WTC11 (cell line): ENCODE measurements at regions not wholly inside any gene's neighbourhood (a gene's known extent, or its start where the extent isn't known, plus 50 kb on each side); places are given as distances from the start of the nearest gene placed in this dataset.

Source experiments
- ATAC-seq: fragments of 200-7000 bp; cut with Tn5 transposase; 2 replicates; pipeline ENCODE4 v1.10.0; 2021; ENCODE audit warnings: mild to moderate bottlenecking, moderate library complexity
- CTCF ChIA-PET: fragments of 300-600 bp; sonication (Branson Sonifier 250); formaldehyde crosslinking; loops from one replicate; lab custom pipeline; 2021; ENCODE audit warnings: antibody characterized with exemption; lab: Charles Lee
- POLR2A ChIA-PET: fragments of 350-600 bp; sonication (Branson Sonifier 250); formaldehyde crosslinking; loops from one replicate; lab custom pipeline; 2021; ENCODE audit warnings: antibody characterized with exemption; lab: Charles Lee
- DNase-seq: peaks from one replicate; pipeline ENCODE4 v3.0.0; 2021; ENCODE audit warnings: low spot score
- H3K27ac Mint-ChIP-seq: 2 replicates; pipeline ENCODE4 v1.8.0; 2021; ENCODE audit warnings: mixed read lengths
- H3K27me3 Mint-ChIP-seq: 2 replicates; pipeline ENCODE4 v1.8.0; 2021; ENCODE audit warnings: low read depth, mild to moderate bottlenecking, moderate library complexity, mixed read lengths
- H3K36me3 Mint-ChIP-seq: 2 replicates; pipeline ENCODE4 v1.8.0; 2021; ENCODE audit warnings: mixed read lengths
- H3K4me1 Mint-ChIP-seq: 2 replicates; pipeline ENCODE4 v1.8.0; 2022; ENCODE audit warnings: mixed read lengths
- H3K4me3 Mint-ChIP-seq: 2 replicates; pipeline ENCODE4 v1.8.0; 2021; ENCODE audit warnings: mild to moderate bottlenecking, moderate library complexity, mixed read lengths
- H3K9me3 Mint-ChIP-seq: 2 replicates; pipeline ENCODE4 v1.8.0; 2021; ENCODE audit warnings: mixed read lengths
- CDX4 ChIP-seq: fragments of 250-450 bp; sonication (Bioruptor Pico); IDR thresholded peaks from 2 replicates; pipeline ENCODE4 v1.9.0; 2021; ENCODE audit warnings: moderate library complexity, mild to moderate bottlenecking, inconsistent platforms, borderline replicate concordance
- ELF4 ChIP-seq: sonication (generic); formaldehyde crosslinking; IDR thresholded peaks from 2 replicates; pipeline ENCODE4 v1.8.1; 2022; ENCODE audit warnings: low read depth, mild to moderate bottlenecking, moderate library complexity, missing genetic modification reagents
- ETV6 ChIP-seq: sonication (generic); formaldehyde crosslinking; IDR thresholded peaks from 2 replicates; pipeline ENCODE4 v1.8.1; 2022; ENCODE audit warnings: mild to moderate bottlenecking, missing genetic modification reagents
- FOXP1 ChIP-seq: sonication (generic); formaldehyde crosslinking; IDR thresholded peaks from 2 replicates; pipeline ENCODE4 v1.8.0; 2022; ENCODE audit warnings: missing genetic modification reagents, mild to moderate bottlenecking, moderate library complexity, borderline replicate concordance
- HMGA2 ChIP-seq: fragments of 250-450 bp; sonication (Bioruptor Pico); IDR thresholded peaks from 2 replicates; pipeline ENCODE4 v1.4.0; 2021; ENCODE audit warnings: mild to moderate bottlenecking, moderate library complexity
- IRF2 ChIP-seq: sonication (generic); formaldehyde crosslinking; IDR thresholded peaks from 2 replicates; pipeline ENCODE4 v1.8.0; 2022; ENCODE audit warnings: low read depth, missing genetic modification reagents, borderline replicate concordance
- JAZF1 ChIP-seq: fragments of 250-450 bp; sonication (Bioruptor Pico); IDR thresholded peaks from 2 replicates; pipeline ENCODE4 v1.9.0; 2021; ENCODE audit warnings: moderate library complexity, mild to moderate bottlenecking, inconsistent platforms
- KAT7 ChIP-seq: sonication (generic); formaldehyde crosslinking; IDR thresholded peaks from 2 replicates; pipeline ENCODE4 v1.8.1; 2023; ENCODE audit warnings: missing genetic modification reagents, mild to moderate bottlenecking, borderline replicate concordance
- MXD4 ChIP-seq: fragments of 250-450 bp; sonication (Bioruptor Pico); IDR thresholded peaks from 2 replicates; pipeline ENCODE4 v1.8.0; 2021; ENCODE audit warnings: mild to moderate bottlenecking, moderate library complexity, borderline replicate concordance
- NR3C1 ChIP-seq: sonication (generic); formaldehyde crosslinking; conservative IDR thresholded peaks from 2 replicates; pipeline ENCODE4 v1.8.1; 2023; ENCODE audit warnings: low read depth, mild to moderate bottlenecking, missing genetic modification reagents
- SP1 ChIP-seq: sonication (generic); formaldehyde crosslinking; conservative IDR thresholded peaks from 2 replicates; pipeline ENCODE4 v1.8.1; 2022; ENCODE audit warnings: missing genetic modification reagents
- TEAD4 ChIP-seq: sonication (generic); formaldehyde crosslinking; IDR thresholded peaks from 2 replicates; pipeline ENCODE4 v1.8.0; 2022; ENCODE audit warnings: mild to moderate bottlenecking, missing genetic modification reagents
- USF2 ChIP-seq: sonication (generic); formaldehyde crosslinking; IDR thresholded peaks from 2 replicates; pipeline ENCODE4 v1.8.1; 2023; ENCODE audit warnings: mild to moderate bottlenecking, missing genetic modification reagents, moderate library complexity
- ZMAT4 ChIP-seq: fragments of 250-450 bp; sonication (Bioruptor Pico); IDR thresholded peaks from 2 replicates; pipeline ENCODE4 v1.9.0; 2021; ENCODE audit warnings: mild to moderate bottlenecking
- ZNF138 ChIP-seq: sonication (generic); formaldehyde crosslinking; conservative IDR thresholded peaks from 2 replicates; pipeline ENCODE4 v1.8.1; 2022; ENCODE audit warnings: mild to moderate bottlenecking, moderate library complexity, missing genetic modification reagents
- ZNF232 ChIP-seq: sonication (generic); formaldehyde crosslinking; IDR thresholded peaks from 2 replicates; pipeline ENCODE4 v1.8.0; 2022; ENCODE audit warnings: mild to moderate bottlenecking, missing genetic modification reagents
- ZNF263 ChIP-seq: sonication (generic); formaldehyde crosslinking; IDR thresholded peaks from 2 replicates; pipeline ENCODE4 v1.8.1; 2022; ENCODE audit warnings: low read depth, mild to moderate bottlenecking, moderate library complexity, missing genetic modification reagents
- ZNF396 ChIP-seq: fragments of 250-450 bp; sonication (Bioruptor Pico); IDR thresholded peaks from 2 replicates; pipeline ENCODE4 v1.8.0; 2021; ENCODE audit warnings: mild to moderate bottlenecking, moderate library complexity, borderline replicate concordance
- ZNF512 ChIP-seq: sonication (generic); formaldehyde crosslinking; IDR thresholded peaks from 2 replicates; pipeline ENCODE4 v1.8.1; 2022; ENCODE audit warnings: missing genetic modification reagents, borderline replicate concordance
- TF ChIP-seq, protein P1 (sequence below): sonication (generic); formaldehyde crosslinking; IDR thresholded peaks from 2 replicates; pipeline ENCODE4 v1.8.1; 2023; ENCODE audit warnings: mild to moderate bottlenecking, moderate library complexity, missing genetic modification reagents
- TF ChIP-seq, protein P2 (sequence below): sonication (generic); formaldehyde crosslinking; IDR thresholded peaks from 2 replicates; pipeline ENCODE4 v1.8.0; 2022; ENCODE audit warnings: mild to moderate bottlenecking, missing genetic modification reagents
- TF ChIP-seq, protein P3 (sequence below): sonication (generic); formaldehyde crosslinking; conservative IDR thresholded peaks from 2 replicates; pipeline ENCODE4 v1.8.1; 2023; ENCODE audit warnings: mild to moderate bottlenecking, low read depth, missing genetic modification reagents, moderate library complexity

GRCh38 chr5:119895066-119895465, 265.7 kb downstream of the FAM170A start:
- Mint-ChIP-seq H3K4me3 (no peak overlapping the region), H3K36me3 (no peaks in the 10 kb centered on the region), H3K27me3 (no peaks in the 10 kb centered on the region), H3K27ac (no peak overlapping the region), H3K4me1 (no peaks in the 10 kb centered on the region), H3K9me3 (peaks cover 3% of the 10 kb centered on the region; the same call in 1 of the 2 replicates)
- TF ChIP-seq, protein P1, sequence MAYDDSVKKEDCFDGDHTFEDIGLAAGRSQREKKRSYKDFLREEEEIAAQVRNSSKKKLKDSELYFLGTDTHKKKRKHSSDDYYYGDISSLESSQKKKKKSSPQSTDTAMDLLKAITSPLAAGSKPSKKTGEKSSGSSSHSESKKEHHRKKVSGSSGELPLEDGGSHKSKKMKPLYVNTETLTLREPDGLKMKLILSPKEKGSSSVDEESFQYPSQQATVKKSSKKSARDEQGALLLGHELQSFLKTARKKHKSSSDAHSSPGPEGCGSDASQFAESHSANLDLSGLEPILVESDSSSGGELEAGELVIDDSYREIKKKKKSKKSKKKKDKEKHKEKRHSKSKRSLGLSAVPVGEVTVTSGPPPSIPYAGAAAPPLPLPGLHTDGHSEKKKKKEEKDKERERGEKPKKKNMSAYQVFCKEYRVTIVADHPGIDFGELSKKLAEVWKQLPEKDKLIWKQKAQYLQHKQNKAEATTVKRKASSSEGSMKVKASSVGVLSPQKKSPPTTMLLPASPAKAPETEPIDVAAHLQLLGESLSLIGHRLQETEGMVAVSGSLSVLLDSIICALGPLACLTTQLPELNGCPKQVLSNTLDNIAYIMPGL = no peak
- no peak for TF ChIP-seq CDX4 (CRISPR knock-in tag)
- TF ChIP-seq, protein P2, sequence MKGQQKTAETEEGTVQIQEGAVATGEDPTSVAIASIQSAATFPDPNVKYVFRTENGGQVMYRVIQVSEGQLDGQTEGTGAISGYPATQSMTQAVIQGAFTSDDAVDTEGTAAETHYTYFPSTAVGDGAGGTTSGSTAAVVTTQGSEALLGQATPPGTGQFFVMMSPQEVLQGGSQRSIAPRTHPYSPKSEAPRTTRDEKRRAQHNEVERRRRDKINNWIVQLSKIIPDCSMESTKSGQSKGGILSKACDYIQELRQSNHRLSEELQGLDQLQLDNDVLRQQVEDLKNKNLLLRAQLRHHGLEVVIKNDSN = no peak
- no peak for TF ChIP-seq MXD4 (CRISPR knock-in tag)
- no peak for TF ChIP-seq IRF2 (CRISPR knock-in tag)
- TF ChIP-seq HMGA2 = no peak
- no peak for TF ChIP-seq JAZF1 (CRISPR knock-in tag)
- ChIA-PET POLR2A (no interaction called here), CTCF (no interaction called here)
- ATAC-seq = no peak
- no peak for DNase-seq

- ATAC-seq = no peak
- H3K4me1 Mint-ChIP-seq = no peaks in the 10 kb centered on the region
- TF ChIP-seq ZNF396 (CRISPR knock-in tag) = no peak
- TF ChIP-seq ELF4 (CRISPR knock-in tag) = no peak
- TF ChIP-seq TEAD4 (CRISPR knock-in tag) = no peak
- no peak for TF ChIP-seq ETV6 (CRISPR knock-in tag)
- TF ChIP-seq ZNF263 = no peak
- TF ChIP-seq KAT7 = no peak
- TF ChIP-seq USF2 (CRISPR knock-in tag) = no peak
- TF ChIP-seq, protein P3, sequence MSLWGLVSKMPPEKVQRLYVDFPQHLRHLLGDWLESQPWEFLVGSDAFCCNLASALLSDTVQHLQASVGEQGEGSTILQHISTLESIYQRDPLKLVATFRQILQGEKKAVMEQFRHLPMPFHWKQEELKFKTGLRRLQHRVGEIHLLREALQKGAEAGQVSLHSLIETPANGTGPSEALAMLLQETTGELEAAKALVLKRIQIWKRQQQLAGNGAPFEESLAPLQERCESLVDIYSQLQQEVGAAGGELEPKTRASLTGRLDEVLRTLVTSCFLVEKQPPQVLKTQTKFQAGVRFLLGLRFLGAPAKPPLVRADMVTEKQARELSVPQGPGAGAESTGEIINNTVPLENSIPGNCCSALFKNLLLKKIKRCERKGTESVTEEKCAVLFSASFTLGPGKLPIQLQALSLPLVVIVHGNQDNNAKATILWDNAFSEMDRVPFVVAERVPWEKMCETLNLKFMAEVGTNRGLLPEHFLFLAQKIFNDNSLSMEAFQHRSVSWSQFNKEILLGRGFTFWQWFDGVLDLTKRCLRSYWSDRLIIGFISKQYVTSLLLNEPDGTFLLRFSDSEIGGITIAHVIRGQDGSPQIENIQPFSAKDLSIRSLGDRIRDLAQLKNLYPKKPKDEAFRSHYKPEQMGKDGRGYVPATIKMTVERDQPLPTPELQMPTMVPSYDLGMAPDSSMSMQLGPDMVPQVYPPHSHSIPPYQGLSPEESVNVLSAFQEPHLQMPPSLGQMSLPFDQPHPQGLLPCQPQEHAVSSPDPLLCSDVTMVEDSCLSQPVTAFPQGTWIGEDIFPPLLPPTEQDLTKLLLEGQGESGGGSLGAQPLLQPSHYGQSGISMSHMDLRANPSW (CRISPR knock-in tag) = no peak
- TF ChIP-seq ZNF138 (CRISPR knock-in tag) = no peak
- no peak for TF ChIP-seq ZNF512 (CRISPR knock-in tag)
- TF ChIP-seq SP1 (CRISPR knock-in tag) = no peak
- TF ChIP-seq MXD4 (CRISPR knock-in tag) = no peak
- no peak for TF ChIP-seq FOXP1 (CRISPR knock-in tag)
- no peak for TF ChIP-seq ZMAT4 (CRISPR knock-in tag)
- TF ChIP-seq NR3C1 (CRISPR knock-in tag) = no peak
- TF ChIP-seq ZNF232 (CRISPR knock-in tag) = no peak
- no peak for DNase-seq
- no peaks in the 10 kb centered on the region for H3K27me3 Mint-ChIP-seq
- H3K27ac Mint-ChIP-seq = no peak overlapping the region
- POLR2A ChIA-PET = no interaction called here
- CTCF ChIA-PET = no interaction called here
- H3K9me3 Mint-ChIP-seq = peaks cover 3% of the 10 kb centered on the region; the same call in 1 of the 2 replicates
- no peak overlapping the region for H3K4me3 Mint-ChIP-seq
- no peaks in the 10 kb centered on the region for H3K36me3 Mint-ChIP-seq
These were observed 267.6 kb downstream of the FAM170A start for GRCh38 chr5:119896826-119897536.
